Dedifferentiated amniotic fluid mesenchymal stem cell (primary cell): ENCODE measurements at regions not wholly inside any gene's neighbourhood (a gene's known extent, or its start where the extent isn't known, plus 50 kb on each side); places are given as distances from the start of the nearest gene placed in this dataset.
A peak's percentile ranks its signal among the peaks of the same experiment; 100 is the strongest.
"Not testable (repeated sequence)": the region's sequence is repeated elsewhere in the genome, so short reads cannot be mapped to it uniquely, and the experiment has no call there.

Experiments used
- DNase-seq: peaks from one replicate; pipeline ENCODE4 v3.0.0-alpha.2; 2016; ENCODE audit errors: extremely low spot score

- DNase-seq: no peak
Measured at GRCh38 chr16:87095271-87095670, 221.9 kb downstream of the C16orf95 start.

GRCh38 chr16:87096746-87097333 lies 220.4 kb downstream of the C16orf95 start:
- no peak for DNase-seq

DNA sequence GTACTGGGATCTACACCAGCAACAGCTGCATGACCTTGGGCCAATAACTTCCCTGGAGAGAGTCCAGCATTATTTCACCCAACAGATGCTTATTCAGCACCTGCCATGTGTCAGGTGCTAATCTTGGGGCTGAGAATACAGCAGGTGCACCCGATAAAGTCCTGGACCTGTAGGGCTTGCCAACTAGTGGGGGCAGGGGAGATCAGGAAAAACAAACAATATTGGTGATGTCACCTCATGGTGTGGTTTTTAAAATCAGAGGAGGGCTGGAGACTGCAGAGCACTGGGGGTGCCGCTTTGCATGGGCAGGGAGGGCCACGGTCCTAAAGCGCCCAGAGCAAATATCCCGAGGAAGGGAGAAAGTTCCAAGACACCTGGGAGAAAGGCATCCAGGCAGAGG lies 218.8 kb downstream of the C16orf95 start:
- no peak for DNase-seq

- no peak for DNase-seq
Measured at GRCh38 chr16:87098976-87099720, 218.0 kb downstream of the C16orf95 start.

DNA sequence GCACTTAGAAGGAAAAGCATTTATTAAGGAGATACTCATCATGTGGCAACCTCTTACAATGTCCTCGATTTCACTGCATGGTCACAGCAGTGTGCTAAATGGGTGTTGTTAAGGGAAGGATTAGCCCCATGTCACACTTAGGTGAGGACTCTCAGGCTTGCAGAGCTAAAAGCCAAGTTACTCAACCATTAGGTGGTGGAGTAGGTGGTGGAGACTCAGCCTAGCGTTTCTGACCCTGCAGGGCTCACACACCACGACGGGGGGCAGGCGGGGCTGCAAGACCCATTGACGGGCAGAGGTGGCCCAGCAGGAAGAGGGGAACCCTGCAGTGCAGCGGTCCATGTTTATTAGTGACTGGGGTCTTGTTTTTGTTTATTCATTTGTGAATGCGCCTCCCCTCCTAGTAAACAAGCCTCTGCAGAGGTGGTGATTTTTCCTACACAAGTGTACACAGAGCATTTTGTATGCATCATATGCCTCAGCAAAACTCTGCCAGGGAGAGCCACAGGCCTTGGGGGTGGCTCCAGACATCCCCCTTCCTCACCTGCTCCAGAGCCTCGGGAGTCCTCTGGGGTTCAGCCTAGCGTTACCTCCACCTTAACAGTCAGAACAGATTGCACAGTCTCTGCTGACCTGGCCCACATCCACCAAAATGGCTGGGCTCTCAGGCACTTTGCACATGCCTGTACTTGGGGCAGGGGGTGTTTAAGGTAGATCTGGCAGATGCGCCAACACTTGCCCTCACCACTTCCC lies 216.7 kb downstream of the C16orf95 start:
- DNase-seq: no peak

DNA sequence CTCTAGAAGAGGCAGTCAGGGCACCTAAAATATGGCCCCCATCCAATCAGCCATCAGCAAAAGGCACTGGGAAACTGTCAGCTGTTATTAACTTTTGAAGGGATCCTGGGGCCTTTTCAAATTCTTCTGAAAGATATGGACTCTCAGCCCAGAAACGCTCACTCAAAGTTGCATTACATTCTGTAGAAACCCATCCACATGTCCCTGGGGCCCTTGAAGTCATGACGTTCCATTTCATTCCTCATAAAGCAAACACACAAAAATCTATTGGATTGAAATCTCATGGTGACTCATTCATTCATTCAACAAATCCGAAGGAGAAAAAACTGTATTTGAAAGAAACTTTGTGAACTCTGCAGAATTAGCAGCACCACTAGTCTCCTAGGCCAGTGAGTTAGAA lies 215.3 kb downstream of the C16orf95 start:
- peak; percentile 78 for DNase-seq

DNA sequence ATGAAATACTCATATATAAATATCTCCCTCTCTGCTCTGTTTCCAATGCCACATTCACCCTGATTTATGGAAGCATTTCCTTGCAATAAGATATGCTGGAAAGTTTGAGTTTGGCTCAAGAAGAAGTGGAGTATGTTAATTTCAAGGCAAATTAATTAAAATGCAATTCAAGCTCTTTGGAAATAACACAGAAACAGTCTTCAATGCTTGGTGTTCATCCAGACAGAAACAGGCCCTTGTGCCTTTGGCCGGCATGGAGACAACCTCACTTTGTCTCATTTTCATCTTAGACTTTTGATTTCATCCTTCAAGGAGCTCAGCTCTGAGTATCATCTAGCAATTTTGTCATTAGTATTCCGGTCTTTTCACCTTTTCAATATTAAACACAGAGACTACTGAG lies 210.0 kb downstream of the C16orf95 start:
- no peak for DNase-seq

- no peak for DNase-seq
Measured at GRCh38 chr16:87108278-87108677, 208.9 kb downstream of the C16orf95 start.

- no peak for DNase-seq
Measured at GRCh38 chr16:87108941-87109340, 208.3 kb downstream of the C16orf95 start.

DNA sequence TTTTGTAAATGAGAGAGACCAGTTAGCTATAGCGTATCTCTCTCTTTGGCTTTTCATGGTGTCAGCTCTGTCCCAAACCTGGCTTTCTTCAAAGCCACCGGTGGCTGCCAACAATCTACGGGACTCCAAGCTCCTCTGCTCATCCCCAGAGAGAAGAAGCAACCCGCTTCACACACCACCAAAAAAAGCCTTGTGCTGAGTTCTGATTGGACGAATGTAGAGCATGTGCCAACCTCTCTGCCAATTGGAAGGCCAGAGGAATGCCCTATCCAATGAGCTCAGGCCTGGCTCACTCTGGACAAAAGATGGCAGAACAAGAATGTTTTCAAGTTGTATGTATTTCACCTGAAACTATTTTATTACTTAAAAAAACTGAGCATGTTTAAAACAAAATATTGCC lies 202.4 kb downstream of the C16orf95 start:
- no peak for DNase-seq

GRCh38 chr16:87115646-87116045 lies 201.5 kb downstream of the C16orf95 start:
- DNase-seq: no peak

DNA sequence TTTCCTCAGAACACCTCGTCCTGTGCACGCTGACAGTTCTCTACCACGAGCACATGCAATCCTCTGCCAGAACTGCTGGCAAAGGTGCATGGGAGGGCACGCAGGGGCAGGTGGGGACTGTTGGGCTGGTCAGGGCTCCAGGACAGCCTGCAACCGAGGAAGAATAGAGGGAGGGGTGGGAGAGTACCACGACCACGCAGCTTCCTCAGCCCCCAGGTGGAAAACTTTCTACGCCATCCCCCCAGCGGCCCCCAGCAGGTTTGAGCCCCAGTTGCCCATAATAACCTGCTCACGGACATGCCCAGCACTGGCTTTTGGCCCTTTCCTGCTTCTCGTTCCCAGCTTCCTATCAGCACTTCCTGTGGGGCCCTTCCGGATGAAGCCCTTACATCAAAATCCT lies 199.3 kb downstream of the C16orf95 start:
- no peak for DNase-seq

DNA sequence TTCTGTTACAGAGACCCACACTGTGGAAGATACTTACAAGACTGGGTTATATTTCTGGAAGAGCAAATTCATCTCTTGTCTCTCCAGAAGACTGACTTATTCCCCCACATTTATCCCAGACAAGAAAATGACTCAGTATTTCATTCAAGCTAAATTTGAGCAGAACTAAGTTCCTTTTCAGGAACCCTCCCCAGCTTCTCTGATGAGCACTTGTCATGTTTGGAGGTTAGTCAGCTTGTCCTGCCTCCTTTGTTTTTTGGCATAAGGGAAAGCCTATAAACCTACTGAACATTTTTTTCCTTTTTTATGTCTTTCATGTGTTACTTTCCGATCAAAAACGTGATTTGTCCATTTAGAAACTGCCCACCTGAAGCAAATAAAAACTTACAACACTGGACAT lies 198.0 kb downstream of the C16orf95 start:
- no peak for DNase-seq

DNA sequence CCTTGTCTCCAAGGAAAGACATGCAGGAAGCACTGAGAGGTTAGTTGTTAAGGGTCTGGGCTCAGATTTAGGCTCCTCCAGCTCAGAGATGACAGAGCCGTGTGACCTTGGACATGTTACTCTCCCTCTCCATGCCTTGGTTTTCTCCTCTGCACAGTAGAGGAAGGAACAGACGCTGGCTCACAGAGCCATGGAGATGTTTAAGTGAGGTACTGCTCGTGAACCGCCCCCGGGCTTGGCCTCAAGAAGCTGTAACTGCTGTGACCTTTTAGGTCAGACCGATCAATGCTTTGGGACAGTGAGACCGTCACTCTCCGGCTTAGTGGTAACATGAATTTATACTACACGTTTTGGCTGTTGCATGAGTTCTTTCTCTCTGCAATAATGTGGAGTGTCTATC lies 197.4 kb downstream of the C16orf95 start:
- no peak for DNase-seq

- no peak for DNase-seq
Measured at GRCh38 chr16:87121816-87122215, 195.4 kb downstream of the C16orf95 start.

DNA sequence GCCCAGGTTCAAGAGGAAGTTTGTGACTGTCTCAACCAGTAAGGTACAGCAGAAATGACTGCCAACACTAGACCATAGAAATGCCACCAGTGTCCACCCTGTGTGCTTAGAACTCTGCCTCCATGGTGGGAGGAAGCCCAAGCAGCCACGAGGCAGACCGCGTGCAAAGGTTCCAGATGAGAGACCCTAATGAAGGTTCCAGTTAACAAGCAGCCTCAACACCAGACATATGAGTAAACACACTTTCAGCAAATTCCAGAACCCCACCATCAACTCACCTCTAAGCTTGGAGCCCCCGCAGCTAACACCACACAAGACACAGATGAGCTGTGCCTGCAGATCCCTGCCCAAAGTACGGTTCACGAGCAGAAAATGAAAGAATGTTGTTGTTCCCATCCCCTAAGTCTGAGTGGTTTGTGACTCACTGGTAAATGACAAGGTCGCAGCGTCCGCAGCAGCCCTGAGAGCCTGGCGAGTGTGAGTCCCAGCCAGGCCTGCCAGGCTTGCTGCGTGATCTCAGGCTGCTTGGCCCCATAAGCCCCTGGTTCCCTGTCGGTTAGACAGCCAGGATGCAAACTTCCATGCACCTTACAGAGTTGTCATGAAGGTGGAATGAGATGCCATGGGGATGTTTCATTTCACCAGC lies 193.7 kb downstream of the C16orf95 start:
- DNase-seq: no peak

DNA sequence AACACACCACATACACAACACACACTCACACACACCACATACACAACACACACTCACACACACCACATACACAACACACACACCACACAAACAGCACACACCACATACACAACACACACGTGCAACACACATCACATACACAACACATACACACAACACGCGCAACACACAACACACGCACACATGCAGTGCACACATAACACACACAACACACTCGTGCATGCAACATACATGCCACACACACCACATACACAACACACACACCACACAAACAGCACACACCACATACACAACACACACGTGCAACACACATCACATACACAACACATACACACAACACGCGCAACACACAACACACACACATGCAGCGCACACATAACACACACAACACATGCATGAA lies 192.8 kb downstream of the C16orf95 start:
- not testable (repeated sequence) for DNase-seq

- no peak for DNase-seq
Measured at GRCh38 chr16:87125206-87126155, 191.7 kb downstream of the C16orf95 start.

- no peak for DNase-seq
Measured at GRCh38 chr16:87126403-87127025, 190.7 kb downstream of the C16orf95 start.

- peak; percentile 41 for DNase-seq
Measured at GRCh38 chr16:87127061-87127765, 190.0 kb downstream of the C16orf95 start.
